T1000 (cell line): ENCODE measurements at regions not wholly inside any gene's neighbourhood (a gene's known extent, or its start where the extent isn't known, plus 50 kb on each side); places are given as distances from the start of the nearest gene placed in this dataset.

Source experiments
- DNase-seq: peaks from one replicate; lab custom pipeline; 2025; ENCODE audit warnings: mixed read lengths; lab: John Stamatoyannopoulos, UW

DNA sequence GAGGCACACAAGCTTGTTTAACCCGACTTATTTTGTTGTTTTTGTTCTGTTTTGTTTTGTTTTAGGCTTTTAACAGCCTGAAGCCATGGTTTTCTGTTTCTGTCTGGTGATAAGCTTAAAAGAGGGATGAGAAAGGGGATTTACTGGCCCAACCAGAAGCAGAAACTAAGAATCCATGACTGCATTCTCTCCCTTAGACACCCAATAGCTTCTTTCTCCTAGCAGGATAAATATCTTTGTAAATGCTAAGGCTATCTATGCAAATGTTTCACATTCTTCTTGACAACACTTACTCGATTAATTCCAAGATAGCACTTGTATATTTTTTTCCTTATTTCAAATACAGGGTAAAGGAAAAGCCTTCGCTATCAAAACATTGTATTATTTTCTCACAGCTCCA, 53.7 kb upstream of the SMAD1 start:
- DNase-seq: no peak

DNA sequence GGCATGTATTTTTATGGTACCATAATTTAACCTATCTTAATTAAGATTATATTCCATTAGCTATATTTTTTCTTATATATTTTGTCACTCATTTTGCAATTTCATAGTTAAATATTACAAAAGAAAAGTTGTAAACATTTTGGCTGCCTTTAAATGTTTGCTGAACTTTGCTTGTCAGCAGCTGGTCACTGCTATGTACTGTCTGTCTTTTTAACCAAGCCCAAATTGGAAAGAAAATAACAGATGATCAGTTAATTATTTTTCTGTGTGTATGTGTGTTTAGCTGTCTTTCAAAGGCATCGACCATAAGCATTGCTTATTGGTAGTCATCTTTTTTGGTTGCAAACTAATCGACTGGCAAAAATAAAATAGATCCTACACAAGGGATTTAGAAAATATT, 54.4 kb upstream of the SMAD1 start:
- DNase-seq: no peak

DNA sequence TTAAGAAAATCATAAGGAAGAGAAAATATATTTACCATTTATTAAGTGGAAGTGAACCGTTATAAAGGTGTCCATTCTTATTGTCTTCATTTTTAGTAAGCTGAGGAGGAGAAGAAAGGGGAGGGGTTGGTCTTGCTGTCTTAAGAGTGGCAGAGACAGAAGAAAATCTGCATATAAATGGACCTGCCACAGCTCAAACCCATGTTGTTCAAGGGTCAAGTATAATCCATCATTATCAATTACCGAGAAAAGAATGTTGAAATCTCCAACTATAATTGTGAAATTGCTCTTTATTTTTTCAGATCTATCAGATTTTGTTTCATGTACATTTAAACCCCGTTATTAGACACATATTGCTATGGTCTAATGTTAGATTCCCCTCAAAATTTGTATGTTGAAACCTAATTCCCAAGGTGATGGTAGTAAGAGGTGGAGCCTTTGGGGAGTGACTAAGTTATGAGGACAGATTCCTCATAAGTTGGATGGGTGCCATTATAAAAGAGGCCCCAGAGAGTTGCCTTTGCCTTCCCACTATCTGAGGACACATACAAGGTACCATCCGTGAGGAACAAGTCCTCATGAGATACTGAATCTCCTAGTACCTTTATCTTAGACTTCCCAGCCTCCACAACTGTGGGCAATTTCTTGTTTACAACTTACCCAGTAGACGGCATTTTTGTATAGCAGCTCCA, 58.5 kb upstream of the SMAD1 start:
- DNase-seq: no peak

DNA sequence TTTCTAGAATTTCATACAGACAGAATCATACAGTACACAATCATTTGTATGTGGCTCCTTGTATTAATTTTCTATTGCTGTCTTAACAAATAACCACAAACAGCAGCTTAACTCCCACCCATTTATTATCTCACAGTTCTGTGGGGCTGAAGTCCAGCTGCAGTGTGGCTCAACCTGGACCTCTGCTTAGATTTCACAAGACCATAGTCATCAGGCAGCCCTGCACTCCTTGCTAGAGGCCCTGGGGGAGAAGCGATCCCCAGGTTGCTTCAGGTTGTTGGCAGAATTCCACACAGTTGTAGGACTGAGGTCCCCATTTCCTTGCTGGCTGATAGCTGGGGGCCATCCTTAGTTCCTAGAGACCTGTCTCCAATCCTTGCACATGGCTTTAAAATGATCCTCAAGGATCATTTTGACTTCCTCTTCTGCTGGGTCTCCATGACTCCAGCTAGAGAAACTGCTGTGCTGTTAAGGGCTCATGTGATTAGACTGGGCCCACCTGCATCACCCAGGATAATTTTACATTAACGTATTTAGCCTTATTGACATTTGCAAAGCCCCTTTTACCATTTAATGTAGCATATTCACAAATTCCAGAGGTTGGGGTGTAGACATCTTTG, 60.9 kb upstream of the SMAD1 start:
- no peak for DNase-seq

DNA sequence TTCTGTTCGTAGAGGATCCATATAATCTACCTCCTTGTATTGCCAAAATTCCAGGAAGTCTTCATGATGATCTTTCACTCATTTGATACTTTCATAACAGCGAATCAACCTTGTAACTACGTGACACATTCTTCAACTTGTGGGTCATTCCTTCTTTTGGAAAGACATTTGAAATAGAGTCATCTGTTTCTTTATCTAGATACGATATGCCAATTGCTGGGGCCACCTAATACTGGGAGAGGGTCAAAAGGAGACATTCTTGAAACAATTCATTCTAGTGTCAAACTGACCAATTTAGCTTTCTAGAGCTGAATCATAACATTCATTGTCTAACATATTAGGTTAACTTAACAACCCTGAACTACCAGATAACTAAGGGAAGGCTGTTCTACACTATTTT, 62.9 kb upstream of the SMAD1 start:
- DNase-seq: no peak

DNA sequence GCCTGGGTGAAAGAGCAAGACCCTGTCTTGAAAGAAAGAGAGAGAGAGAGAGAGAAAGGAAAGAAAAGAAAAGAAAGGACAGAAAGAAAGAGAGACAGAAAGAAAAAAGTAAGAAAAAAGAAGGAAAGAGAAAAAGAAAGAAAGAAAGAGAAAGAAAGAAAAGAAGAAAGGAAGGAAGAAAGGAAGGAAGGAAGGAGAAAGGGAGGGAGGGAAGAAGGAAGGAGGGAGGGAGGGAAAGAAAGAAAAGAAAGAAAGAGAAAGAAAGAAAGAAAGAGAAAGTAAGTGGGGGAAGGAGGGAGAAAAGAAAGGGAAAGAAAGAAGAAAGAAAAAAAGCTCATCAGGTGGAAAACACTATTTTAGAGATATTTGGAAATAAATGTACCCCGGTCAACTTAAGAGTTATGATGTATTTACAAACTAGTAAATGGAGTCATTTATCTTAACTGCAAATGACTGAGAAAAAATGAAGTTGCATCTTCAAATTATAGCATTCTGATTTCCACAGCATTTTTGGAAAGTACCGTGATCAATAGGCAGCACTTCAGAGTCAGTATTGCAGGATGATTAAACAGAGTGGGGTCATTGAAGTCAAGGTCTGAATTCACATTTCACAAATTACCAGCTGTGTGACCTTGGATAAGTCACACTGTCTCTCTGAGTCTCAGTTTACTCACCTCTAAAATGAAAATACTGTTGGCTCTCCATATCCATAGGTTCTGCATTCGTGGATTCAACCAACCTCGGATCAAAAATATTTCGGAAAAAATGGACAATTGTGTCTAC, 64.1 kb upstream of the SMAD1 start:
- DNase-seq: no peak

DNA sequence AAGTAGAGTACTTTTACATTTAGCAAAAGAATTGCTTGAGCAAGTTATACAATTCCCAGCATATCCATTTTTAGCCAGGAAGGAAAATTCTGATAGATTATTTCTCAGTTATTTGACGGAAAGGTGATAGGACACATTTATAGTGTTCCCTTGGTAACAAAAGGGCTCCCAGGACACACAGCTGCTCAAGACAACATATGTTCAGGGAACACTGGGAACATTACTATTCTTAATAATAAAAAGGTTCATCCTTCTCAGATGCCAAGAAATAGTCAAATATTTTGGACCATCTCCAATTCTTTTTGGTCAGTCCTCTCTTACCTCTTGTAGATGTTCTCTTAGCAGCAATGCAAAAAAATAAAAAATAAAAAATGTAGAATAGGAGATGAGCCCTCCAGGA, 66.8 kb upstream of the SMAD1 start:
- no peak for DNase-seq

DNA sequence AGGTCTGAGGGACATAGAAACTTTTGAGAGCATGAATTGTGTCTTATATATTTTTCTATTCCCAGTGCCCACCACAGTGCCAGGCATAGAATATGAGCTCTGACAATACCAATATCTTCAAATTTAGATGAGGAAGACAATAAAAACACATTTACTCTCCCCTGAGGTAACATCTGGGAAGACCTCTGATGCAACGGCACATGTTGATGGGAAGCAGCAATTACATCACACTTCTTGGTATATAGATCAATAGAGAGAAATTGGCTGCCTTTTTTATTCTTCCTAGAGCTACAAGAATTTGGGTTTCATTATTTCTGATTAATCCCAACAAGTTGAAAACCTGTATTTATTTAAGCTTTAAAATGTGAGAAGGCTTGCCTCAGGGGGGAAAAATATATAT, 67.4 kb upstream of the SMAD1 start:
- DNase-seq: no peak

DNA sequence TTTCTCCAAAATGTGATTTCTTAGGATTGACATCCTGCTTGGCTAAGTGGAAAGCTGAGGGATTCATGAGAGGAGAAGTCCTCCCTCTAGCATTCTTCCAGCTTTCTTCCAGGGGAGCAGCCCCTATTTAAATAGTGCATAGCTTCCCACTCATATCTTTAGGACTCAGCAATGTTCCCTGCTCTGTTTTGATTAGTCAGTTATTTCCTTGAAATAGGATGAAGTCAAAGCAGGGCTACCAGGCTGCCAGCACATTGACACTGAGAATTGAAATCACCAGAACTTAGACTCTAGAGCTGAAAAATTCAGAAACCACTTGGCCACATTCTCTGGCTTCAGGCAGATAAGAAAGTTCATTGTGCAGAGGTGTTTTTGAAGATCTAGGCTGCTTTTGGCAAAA, 74.7 kb upstream of the SMAD1 start:
- no peak for DNase-seq

DNA sequence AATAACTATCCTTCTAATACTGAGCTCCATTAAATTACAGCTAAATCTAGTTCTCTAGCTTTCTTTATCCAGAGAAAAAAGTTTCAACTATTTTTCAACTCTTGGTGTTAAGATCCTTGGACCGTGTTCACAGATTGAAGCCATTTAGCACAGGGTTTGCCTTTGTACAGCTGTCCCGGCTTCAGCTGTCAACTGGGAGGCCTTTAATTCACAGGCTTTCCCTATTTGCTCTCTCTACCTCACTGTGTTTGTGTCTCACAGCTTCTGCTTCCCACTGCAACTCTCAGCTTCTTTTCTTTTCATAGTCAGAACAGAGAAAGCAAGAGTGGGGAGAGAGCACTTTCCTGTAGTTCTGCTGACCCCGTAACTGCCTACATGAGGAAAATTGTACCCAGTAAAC, 76.9 kb upstream of the SMAD1 start:
- DNase-seq: no peak

DNA sequence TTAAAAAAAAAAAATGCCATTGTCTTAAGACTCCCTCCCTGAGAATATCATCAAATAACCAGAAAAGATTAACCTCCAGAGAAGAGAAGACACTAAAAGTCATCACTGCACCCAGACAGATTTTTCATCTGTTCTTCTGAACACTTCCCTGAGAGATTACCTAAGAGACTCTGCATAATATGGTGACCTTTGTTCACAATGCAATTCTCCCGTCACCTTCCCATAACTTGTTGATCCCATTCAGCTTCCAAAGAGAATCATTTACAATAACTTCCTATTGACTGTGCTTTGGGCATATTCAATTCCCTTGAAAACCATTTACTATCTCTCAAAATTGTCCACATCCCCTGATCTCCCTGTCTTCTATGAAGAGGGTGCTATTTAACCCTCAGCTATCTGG, 85.1 kb upstream of the SMAD1 start:
- DNase-seq: no peak

DNA sequence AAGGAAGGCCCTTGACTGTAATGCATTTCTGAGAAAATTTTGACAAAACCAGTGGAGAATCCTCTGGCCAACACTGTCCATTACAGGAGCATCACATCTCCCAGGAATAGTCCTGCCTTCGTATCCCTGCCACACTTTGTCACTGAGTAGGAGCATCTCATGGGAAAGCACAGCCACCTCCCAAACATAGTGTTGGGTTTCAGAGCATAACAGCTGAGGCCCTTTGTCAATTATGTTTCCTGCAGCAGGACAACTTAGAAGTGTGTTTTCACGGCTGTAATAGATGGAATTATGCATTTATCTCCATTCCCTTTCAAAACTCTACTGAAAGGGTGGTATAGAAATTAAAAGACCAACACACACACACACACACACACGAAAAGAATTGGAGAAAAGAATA, 91.1 kb upstream of the SMAD1 start:
- DNase-seq: no peak

DNA sequence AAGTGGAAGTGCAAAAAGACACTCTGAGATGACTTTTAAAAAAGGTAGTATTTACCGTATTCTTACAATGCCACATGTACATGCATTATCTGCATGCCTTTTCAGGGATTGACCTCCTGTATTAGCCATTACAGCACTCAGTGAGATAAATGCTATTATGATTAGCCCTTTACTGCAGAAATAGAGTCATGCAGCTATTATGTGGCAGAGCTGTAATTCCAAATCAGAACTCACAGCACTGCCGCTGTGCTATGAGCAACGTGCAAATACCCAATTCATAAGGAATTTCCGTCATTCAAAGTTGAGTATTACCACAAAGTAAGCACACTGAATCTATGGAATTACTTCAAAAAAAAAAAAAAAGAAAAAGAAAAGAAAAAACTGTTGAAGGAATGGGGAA, 92.1 kb upstream of the SMAD1 start:
- no peak for DNase-seq

DNA sequence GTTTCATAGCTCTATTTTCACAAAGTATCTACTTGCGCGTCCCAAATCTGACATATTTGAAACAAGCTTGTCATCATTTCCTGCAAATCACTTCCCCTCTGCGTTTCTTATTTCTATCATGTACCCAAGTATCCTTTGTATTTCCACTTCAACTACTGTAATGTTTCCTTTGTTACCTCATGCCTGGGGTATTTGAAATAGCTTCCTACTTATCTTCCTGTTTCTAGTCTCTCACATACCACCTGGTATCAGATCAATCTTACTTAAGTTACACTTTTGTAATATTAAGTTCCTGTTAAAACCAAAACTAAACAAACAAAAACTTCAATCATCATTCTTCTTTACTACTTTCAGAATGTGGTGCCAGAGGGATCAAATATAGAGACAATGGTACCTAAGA, 93.6 kb upstream of the SMAD1 start:
- DNase-seq: no peak

DNA sequence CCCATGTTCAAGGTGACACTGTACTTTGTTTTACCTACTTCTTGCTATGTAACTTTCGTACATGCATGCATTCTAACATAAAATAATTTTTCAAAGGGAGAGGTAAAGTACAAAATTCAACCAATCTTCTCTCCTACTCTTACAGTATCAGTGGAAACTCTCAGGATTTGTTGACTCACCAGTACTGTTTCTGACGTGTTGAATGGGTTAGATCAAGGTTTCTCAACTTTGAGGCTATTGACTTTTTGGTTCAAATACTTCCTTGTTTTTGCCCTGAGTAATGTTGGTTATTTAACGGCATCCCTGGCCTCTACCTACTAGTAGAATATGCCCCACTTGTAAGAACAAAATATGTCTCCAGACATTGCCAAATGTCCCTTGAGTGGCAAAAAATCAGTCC, 94.6 kb upstream of the SMAD1 start:
- no peak for DNase-seq

DNA sequence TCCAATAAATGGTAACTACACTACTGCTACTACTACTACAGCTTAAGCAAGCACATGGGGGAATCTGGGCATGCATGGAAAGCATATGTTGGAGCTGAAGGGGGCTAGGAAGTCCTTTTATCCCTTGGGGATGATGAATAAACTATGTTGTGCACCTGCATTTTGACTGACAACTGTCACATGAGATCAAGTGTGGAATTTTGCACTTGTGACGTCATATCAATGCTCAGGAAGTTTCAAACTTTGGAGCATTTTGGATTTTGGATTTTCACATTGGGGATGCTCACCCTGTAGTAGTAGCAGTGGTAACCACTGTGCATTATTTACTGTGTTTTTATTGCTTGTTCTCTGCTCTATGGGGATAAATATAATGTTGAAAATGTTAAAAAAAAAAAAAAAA, 100.5 kb upstream of the SMAD1 start:
- no peak for DNase-seq

DNA sequence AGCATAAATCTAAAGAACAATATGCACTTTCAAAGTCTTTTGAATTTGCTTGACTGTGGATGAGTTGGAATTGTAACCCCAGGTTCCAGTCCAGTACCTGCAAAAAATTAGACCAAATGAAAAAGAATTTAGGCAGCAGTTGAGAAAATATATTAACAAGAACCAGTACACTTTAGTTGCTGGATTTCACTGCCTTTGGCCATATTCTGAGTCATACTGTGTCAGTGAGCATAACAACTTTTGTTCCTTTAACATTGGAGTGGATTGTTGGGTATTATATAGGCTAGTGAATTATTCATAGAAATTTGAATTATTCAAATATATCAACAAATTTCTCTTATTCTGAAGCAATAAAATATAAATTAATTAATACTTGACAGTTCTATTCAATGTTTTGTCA, 101.5 kb upstream of the SMAD1 start:
- DNase-seq: no peak

DNA sequence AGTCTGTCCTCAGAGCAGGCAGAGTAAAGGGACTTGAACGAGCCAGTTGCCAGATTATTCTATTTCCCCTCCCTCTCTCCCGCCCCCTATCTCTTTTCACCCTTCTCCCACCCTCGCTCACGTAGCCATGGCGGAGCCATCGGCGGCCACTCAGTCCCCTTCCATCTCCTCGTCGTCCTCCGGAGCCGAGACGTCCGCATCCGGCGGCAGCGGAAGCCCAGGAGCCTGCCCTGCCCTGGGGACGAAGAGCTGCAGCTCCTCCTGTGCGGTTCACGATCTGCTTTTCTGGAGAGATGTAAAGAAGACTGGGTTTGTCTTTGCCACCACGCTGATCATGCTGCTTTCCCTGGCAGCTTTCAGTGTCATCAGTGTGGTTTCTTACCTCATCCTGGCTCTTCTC, 106.2 kb upstream of the SMAD1 start:
- DNase-seq: no peak

DNA sequence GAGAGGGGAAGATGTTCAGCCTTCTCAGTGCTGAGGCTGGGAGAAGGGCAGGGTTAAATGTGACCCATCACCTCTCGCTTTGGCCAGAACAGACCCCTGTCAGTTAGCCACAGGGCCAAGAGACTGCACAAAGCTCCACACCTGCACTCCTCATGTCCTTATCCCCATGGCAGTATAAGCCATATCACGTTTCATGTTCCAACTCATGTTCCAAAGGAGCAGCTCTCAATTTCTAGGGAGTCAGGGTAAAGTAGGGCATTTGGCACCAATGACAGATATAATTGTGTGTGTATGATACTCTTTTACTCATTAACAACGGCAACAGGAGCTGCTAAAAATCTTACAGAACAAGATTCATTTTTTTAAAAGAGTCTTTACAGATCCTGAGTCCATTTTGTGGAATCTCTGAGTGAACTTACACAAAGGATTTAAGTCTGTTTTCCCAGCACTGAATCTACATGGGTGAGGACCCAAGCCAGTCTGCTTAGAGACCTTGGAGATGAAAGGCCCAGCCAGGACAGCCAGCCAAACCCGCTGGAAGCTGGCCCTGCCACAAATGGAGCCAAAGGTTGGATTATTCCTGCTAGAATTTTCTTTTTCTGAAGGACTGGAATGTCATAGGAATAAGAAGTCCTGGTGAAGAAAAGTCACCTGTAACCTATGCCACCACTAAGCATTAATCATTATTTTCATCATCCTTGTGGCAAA, 129.1 kb upstream of the SMAD1 start:
- no peak for DNase-seq

DNA sequence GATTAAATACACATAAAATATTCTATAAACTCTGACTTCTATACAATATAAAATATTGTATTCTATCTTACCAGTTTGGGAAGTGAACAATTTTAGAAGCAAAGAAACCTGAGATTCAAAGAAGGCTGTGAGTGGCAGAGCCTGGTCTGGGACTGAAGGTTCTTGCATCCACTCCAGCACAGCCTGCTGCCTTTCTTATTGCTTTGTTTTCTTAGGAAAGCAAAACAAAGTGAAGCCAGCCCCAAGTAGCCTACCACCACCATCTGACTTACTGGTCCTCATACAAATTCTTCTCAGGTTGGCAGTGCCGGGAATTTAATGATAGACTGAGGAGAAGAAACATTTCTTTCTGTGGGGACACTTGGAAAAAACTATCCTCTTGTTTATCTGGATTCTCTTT, 129.7 kb upstream of the SMAD1 start:
- no peak for DNase-seq

DNA sequence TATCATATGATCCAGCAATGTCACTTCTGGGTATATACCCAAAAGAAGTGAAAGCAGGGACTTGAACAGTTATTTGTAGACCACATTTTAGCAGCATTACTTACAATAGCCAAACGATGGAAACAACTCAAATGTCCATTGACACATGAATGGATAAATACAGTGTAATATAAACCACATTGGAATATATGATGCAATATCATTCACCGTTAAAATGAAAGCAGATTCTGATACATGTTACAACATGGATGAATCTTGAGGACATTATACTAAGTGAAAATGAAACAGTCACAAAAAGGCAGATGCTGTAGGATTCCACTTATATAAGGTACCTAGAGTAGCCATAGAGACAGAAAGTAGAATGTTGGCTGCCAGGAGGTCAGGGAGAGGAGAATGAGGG, 130.5 kb upstream of the SMAD1 start:
- no peak for DNase-seq

DNA sequence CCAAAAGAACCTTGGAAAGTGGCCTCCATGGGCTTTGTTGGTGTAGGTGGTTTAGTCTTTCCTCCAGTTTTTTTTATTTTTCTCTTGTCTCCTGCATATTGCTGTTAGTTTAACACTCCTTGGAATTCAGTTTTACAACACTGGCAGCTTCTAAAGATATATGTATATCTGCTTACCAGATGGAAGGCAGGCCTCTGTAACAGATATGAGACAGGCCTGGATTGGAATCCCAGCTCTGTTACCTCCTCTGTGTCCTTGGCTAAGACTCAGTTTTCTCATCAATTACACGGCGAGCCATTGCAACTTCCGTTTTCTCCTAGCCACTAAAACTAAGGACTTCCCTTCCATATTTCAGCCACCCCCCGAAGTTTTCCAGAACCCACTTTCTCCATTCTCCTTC, 133.4 kb upstream of the SMAD1 start:
- no peak for DNase-seq

DNA sequence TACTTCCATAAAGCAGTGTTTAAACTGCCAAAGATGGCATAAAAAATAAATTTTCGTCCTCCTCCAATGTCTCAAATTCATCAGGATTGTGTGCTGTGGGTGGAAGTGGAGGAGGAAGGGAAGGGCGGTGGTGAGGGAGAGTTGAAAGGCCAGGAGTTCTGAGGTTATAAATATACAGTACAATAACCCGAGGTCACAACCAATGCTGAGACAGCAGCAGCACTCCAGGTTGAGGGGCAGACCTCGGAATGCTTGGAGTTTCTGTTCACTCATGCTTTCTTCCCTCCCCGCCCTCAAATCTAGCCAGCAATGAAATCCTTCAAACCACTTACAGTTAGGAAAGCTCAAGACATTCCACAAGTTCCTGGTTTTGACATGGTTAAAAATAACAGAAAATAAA, 134.0 kb upstream of the SMAD1 start:
- DNase-seq: no peak
